Mucosa of descending colon (tissue), 3 donors: ENCODE measurements at regions not wholly inside any gene's neighbourhood (a gene's known extent, or its start where the extent isn't known, plus 50 kb on each side); places are given as distances from the start of the nearest gene placed in this dataset.

ENCODE experiments used
- ATAC-seq: fragments of 200-7000 bp; cut with Tn5 transposase; one replicate; pipeline ENCODE4 v1.9.1; 2020; ENCODE audit warnings: mild to moderate bottlenecking, moderate library complexity
- DNase-seq, 3 donors: peaks; one replicate each; pipeline ENCODE4 v3.0.0-alpha.2; 2020
- H3K36me3 ChIP-seq: fragments of 200-600 bp; one replicate; pipeline ENCODE4 v1.8.0; 2021; ENCODE audit warnings: low read depth, mild to moderate bottlenecking
- H3K4me1 ChIP-seq: fragments of 200-600 bp; one replicate; pipeline ENCODE4 v1.8.0; 2021; ENCODE audit warnings: low read depth, mild to moderate bottlenecking
- H3K4me3 ChIP-seq: fragments of 200-600 bp; one replicate; pipeline ENCODE4 v1.8.0; 2021; ENCODE audit warnings: mild to moderate bottlenecking
- H3K9me3 ChIP-seq: fragments of 200-600 bp; one replicate; pipeline ENCODE4 v1.8.0; 2021; ENCODE audit warnings: mild to moderate bottlenecking
- CTCF ChIP-seq: fragments of 200-600 bp; IDR thresholded peaks from one replicate; pipeline ENCODE4 v1.8.0; 2022; ENCODE audit warnings: antibody characterized with exemption, mild to moderate bottlenecking
- intact Hi-C, 2 donors: fragments of 100-400 bp; cut with DNase I in 1 of 2; cut with micrococcal nuclease in 1 of 2; formaldehyde crosslinking; loops; one replicate each; pipeline versions ENCODE4 v1.11.0 to v1.11.1; 2022; cut with DNase I, micrococcal nuclease
- donor health status: DM: no; HTN: no; CAD: no; lungs with moderate emphysema.
- donor health status: DM: no; HTN: no; CAD: no.
- donor health status: DM: no; HTN: yes; CAD: no.

GRCh38 chr10:118153287-118153686 lies 106.5 kb upstream of the RAB11FIP2 start:
- H3K4me3 ChIP-seq: no peak overlapping the region
- intact Hi-C loops: no loop called here
- H3K9me3 ChIP-seq: peaks cover 3% of the 10 kb centered on the region
- ATAC-seq (no peak), DNase-seq (no peak)
- no peaks in the 10 kb centered on the region for H3K4me1 ChIP-seq
- TF ChIP-seq CTCF: no peak
- no peaks in the 10 kb centered on the region for H3K36me3 ChIP-seq

GRCh38 chr10:118151461-118151860 lies 104.7 kb upstream of the RAB11FIP2 start:
- Histone ChIP-seq H3K36me3 (no peaks in the 10 kb centered on the region), H3K4me1 (no peaks in the 10 kb centered on the region), H3K4me3 (no peak overlapping the region), H3K9me3 (peaks cover 3% of the 10 kb centered on the region)
- ATAC-seq (peak; percentile 34), DNase-seq (no peak)
- no peak for TF ChIP-seq CTCF
- intact Hi-C loops: no loop called here

- no peak for DNase-seq
- Histone ChIP-seq H3K4me1 (no peaks in the 10 kb centered on the region), H3K4me3 (no peak overlapping the region), H3K36me3 (no peaks in the 10 kb centered on the region), H3K9me3 (no peaks in the 10 kb centered on the region)
- ATAC-seq: no peak
- no peak for TF ChIP-seq CTCF
- intact Hi-C loops: no loop called here
Observed at GRCh38 chr10:118148247-118148646, 101.5 kb upstream of the RAB11FIP2 start.

GRCh38 chr10:118145256-118145655 lies 98.5 kb upstream of the RAB11FIP2 start:
- intact Hi-C loops: no loop called here
- DNase-seq: no peak
- no peaks in the 10 kb centered on the region for H3K36me3 ChIP-seq
- H3K9me3 ChIP-seq: no peaks in the 10 kb centered on the region
- H3K4me3 ChIP-seq: no peak overlapping the region
- no peaks in the 10 kb centered on the region for H3K4me1 ChIP-seq
- ATAC-seq: no peak
- TF ChIP-seq CTCF: no peak

GRCh38 chr10:118141471-118141870 lies 94.7 kb upstream of the RAB11FIP2 start:
- H3K9me3 ChIP-seq: no peaks in the 10 kb centered on the region
- DNase-seq (no peak), ATAC-seq (no peak)
- no peaks in the 10 kb centered on the region for H3K36me3 ChIP-seq
- no peaks in the 10 kb centered on the region for H3K4me1 ChIP-seq
- no peak overlapping the region for H3K4me3 ChIP-seq
- intact Hi-C loops: no loop called here
- no peak for TF ChIP-seq CTCF

GRCh38 chr10:118139321-118139720 lies 92.6 kb upstream of the RAB11FIP2 start:
- TF ChIP-seq CTCF: no peak
- no peaks in the 10 kb centered on the region for H3K36me3 ChIP-seq
- H3K4me1 ChIP-seq: no peaks in the 10 kb centered on the region
- intact Hi-C loops: no loop called here
- DNase-seq (no peak), ATAC-seq (no peak)
- H3K9me3 ChIP-seq: no peaks in the 10 kb centered on the region
- no peak overlapping the region for H3K4me3 ChIP-seq
